Brain microvascular endothelial cell (primary cell): ENCODE measurements at regions not wholly inside any gene's neighbourhood (a gene's known extent, or its start where the extent isn't known, plus 50 kb on each side); places are given as distances from the start of the nearest gene placed in this dataset.

ENCODE experiments used
- DNase-seq: peaks from one replicate; pipeline ENCODE4 v3.0.0-alpha.2; 2020
- H3K27ac ChIP-seq: fragments of 250-450 bp; sonication (Bioruptor Pico); 2 replicates; pipeline ENCODE4 v1.5.1; 2020; ENCODE audit warnings: mild to moderate bottlenecking, moderate library complexity
- H3K27me3 ChIP-seq: fragments of 250-450 bp; sonication (Bioruptor Pico); replicated peaks from 2 replicates; pipeline ENCODE4 v1.5.1; 2020; ENCODE audit warnings: mild to moderate bottlenecking
- H3K36me3 ChIP-seq: fragments of 250-450 bp; sonication (Bioruptor Pico); replicated peaks from 2 replicates; pipeline ENCODE4 v1.5.1; 2020; ENCODE audit warnings: mild to moderate bottlenecking
- H3K4me3 ChIP-seq: 2 replicates; pipeline ENCODE4 v1.5.1; 2011; ENCODE audit warnings: low read depth, mild to moderate bottlenecking, control low read depth, low read length, moderate library complexity
- CTCF ChIP-seq: IDR thresholded peaks from 2 replicates; pipeline ENCODE4 v1.5.1; 2011; ENCODE audit warnings: low read depth, mild to moderate bottlenecking, moderate library complexity, low read length, control low read depth, inconsistent platforms; ENCODE audit errors: missing control alignments
- in situ Hi-C: cut with HindIII; loops from 2 replicates; pipeline ENCODE4 v1.10.0; 2017; ENCODE audit warnings: low sequenced_read_pairs, low pct_ligation_motif_present

GRCh38 chr13:78753435-78753834 lies 94.5 kb upstream of the OBI1 start:
- H3K27me3 ChIP-seq = no peaks in the 10 kb centered on the region
- no peaks in the 10 kb centered on the region for H3K36me3 ChIP-seq
- no peak for TF ChIP-seq CTCF
- H3K27ac ChIP-seq = no peak overlapping the region
- no peak for DNase-seq
- no peak overlapping the region for H3K4me3 ChIP-seq
- in situ Hi-C loops = no loop called here

- Histone ChIP-seq H3K4me3 (no peak overlapping the region), H3K27ac (no peak overlapping the region), H3K27me3 (no peaks in the 10 kb centered on the region), H3K36me3 (no peaks in the 10 kb centered on the region)
- DNase-seq = no peak
- no peak for TF ChIP-seq CTCF
- in situ Hi-C loops = no loop called here
These were observed 91.8 kb upstream of the OBI1 start for GRCh38 chr13:78750735-78751134.

GRCh38 chr13:78743973-78744372 lies 85.0 kb upstream of the OBI1 start:
- Histone ChIP-seq H3K4me3 (no peak overlapping the region), H3K27ac (no peak overlapping the region), H3K27me3 (no peaks in the 10 kb centered on the region), H3K36me3 (no peaks in the 10 kb centered on the region)
- in situ Hi-C loops = no loop called here
- no peak for TF ChIP-seq CTCF
- no peak for DNase-seq

GRCh38 chr13:78742659-78743058 lies 83.7 kb upstream of the OBI1 start:
- no peak for TF ChIP-seq CTCF
- Histone ChIP-seq H3K27ac (no peak overlapping the region), H3K4me3 (no peak overlapping the region), H3K27me3 (no peaks in the 10 kb centered on the region), H3K36me3 (no peaks in the 10 kb centered on the region)
- no peak for DNase-seq
- in situ Hi-C loops = no loop called here

- no peak for TF ChIP-seq CTCF
- H3K27ac ChIP-seq = no peak overlapping the region
- no peak for DNase-seq
- H3K4me3 ChIP-seq = no peak overlapping the region
- in situ Hi-C loops = no loop called here
- no peaks in the 10 kb centered on the region for H3K27me3 ChIP-seq
- no peaks in the 10 kb centered on the region for H3K36me3 ChIP-seq
These were observed 77.2 kb upstream of the OBI1 start for GRCh38 chr13:78736142-78736541.

GRCh38 chr13:78732445-78733017 lies 73.6 kb upstream of the OBI1 start:
- no peak for DNase-seq
- TF ChIP-seq CTCF = no peak
- in situ Hi-C loops = no loop called here
- Histone ChIP-seq H3K4me3 (no peak overlapping the region), H3K27me3 (no peaks in the 10 kb centered on the region), H3K27ac (no peak overlapping the region), H3K36me3 (no peaks in the 10 kb centered on the region)
